Kidney (tissue), 13 donors: ENCODE measurements at regions not wholly inside any gene's neighbourhood (a gene's known extent, or its start where the extent isn't known, plus 50 kb on each side); places are given as distances from the start of the nearest gene placed in this dataset.

Source experiments
- DNase-seq, 5 donors: peaks; one replicate each; pipeline ENCODE4 v3.0.0-alpha.2; 2013 to 2020
- FAIRE-seq: peaks from 2 replicates; lab custom pipeline; 2012; peaks lifted over from hg19 to GRCh38; lab: Jason Lieb, UNC
- H3K27ac ChIP-seq, 2 donors: one replicate each; pipeline ENCODE4 v1.7.0; 2013; ENCODE audit warnings: low read depth in 2 of 2, low read length in 2 of 2, inconsistent platforms in 1 of 2
- H3K27me3 ChIP-seq: one replicate; pipeline ENCODE4 v1.7.1; 2013; ENCODE audit warnings: low read length, inconsistent platforms; ENCODE audit not compliant: control insufficient read depth, insufficient read depth
- H3K36me3 ChIP-seq, 3 donors: one replicate each; pipeline versions ENCODE4 v1.7.0 to v1.7.1; 2013; ENCODE audit warnings: low read length in 3 of 3, control low read depth in 1 of 3, inconsistent platforms in 1 of 3; ENCODE audit not compliant: insufficient read depth in 3 of 3, control insufficient read depth in 2 of 3
- H3K4me1 ChIP-seq, 3 donors: one replicate each; pipeline versions ENCODE4 v1.7.0 to v1.7.1; 2013; ENCODE audit warnings: low read length in 3 of 3, inconsistent platforms in 1 of 3, low read depth in 1 of 3; ENCODE audit not compliant: control insufficient read depth in 2 of 3, insufficient read depth in 2 of 3
- H3K4me3 ChIP-seq, 3 donors: one replicate each; pipeline versions ENCODE4 v1.7.0 to v1.8.1; 2013; ENCODE audit warnings: low read length in 3 of 3, control low read depth in 1 of 3, inconsistent platforms in 1 of 3
- H3K9ac ChIP-seq, 3 donors: one replicate each; pipeline versions ENCODE4 v1.7.0 to v1.7.1; 2013; ENCODE audit warnings: low read length in 3 of 3, control low read depth in 1 of 3, inconsistent platforms in 1 of 3
- H3K9me3 ChIP-seq, 3 donors: one replicate each; pipeline versions ENCODE4 v1.7.0 to v1.7.1; 2013; ENCODE audit warnings: low read length in 3 of 3, control low read depth in 1 of 3, inconsistent platforms in 1 of 3; ENCODE audit not compliant: control insufficient read depth in 2 of 3, insufficient read depth in 1 of 3
- CTCF ChIP-seq: IDR thresholded peaks from 3 replicates; pipeline ENCODE4 v1.5.1; 2012; ENCODE audit warnings: mild to moderate bottlenecking, moderate library complexity, borderline replicate concordance; ENCODE audit not compliant: insufficient read depth; ENCODE audit errors: extremely low read depth
- intact Hi-C: fragments of 100-400 bp; cut with DNase I; formaldehyde crosslinking; loops from one replicate; pipeline ENCODE4 v1.11.1; 2022
- donor health status: control.
- donor health status: control.
- donor health status: control.
- donor health status: control.
- donor health status: control.
- donor health status: DM: yes; HTN: yes; CAD: no.
- donor health status: Normal renal cell carcinoma (clear cell type).

- FAIRE-seq (no peak), DNase-seq (no peak)
- Histone ChIP-seq H3K4me1 (no peaks in the 10 kb centered on the region), H3K9me3 (no peaks in the 10 kb centered on the region), H3K27me3 (no peaks in the 10 kb centered on the region), H3K9ac (no peak overlapping the region), H3K27ac (no peak overlapping the region), H3K4me3 (no peak overlapping the region), H3K36me3 (no peaks in the 10 kb centered on the region)
- TF ChIP-seq CTCF: no peak
- intact Hi-C loops: no loop called here
Observed at GRCh38 chr13:60214213-60215055, 50.7 kb upstream of the DIAPH3 start.

- no peak overlapping the region for H3K9ac ChIP-seq
- no peak for TF ChIP-seq CTCF
Observed at GRCh38 chr13:60220072-60220471, 56.3 kb upstream of the DIAPH3 start.

GRCh38 chr13:60221581-60221980, 57.9 kb upstream of the DIAPH3 start:
- DNase-seq (no peak), FAIRE-seq (no peak)
- Histone ChIP-seq H3K4me3 (no peak overlapping the region), H3K27ac (no peak overlapping the region), H3K9ac (no peak overlapping the region), H3K9me3 (no peaks in the 10 kb centered on the region), H3K36me3 (no peaks in the 10 kb centered on the region), H3K27me3 (no peaks in the 10 kb centered on the region), H3K4me1 (no peaks in the 10 kb centered on the region)
- TF ChIP-seq CTCF: no peak
- intact Hi-C loops: no loop called here

More at GRCh38 chr13:60220072-60220471, 56.3 kb upstream of the DIAPH3 start:
- Histone ChIP-seq H3K27ac (no peak overlapping the region), H3K4me3 (no peak overlapping the region), H3K36me3 (no peaks in the 10 kb centered on the region), H3K27me3 (no peaks in the 10 kb centered on the region), H3K9me3 (no peaks in the 10 kb centered on the region), H3K4me1 (no peaks in the 10 kb centered on the region)
- DNase-seq (no peak), FAIRE-seq (no peak)
- intact Hi-C loops: no loop called here
